Cerebellar nuclear complex (tissue), 1 donor: ENCODE measurements at regions not wholly inside any gene's neighbourhood (a gene's known extent, or its start where the extent isn't known, plus 50 kb on each side); places are given as distances from the start of the nearest gene placed in this dataset.

Experiments used
- DNase-seq, 2 experiments: peaks; one replicate each; lab custom pipeline; 2025; lab: John Stamatoyannopoulos, UW

- DNase-seq = no peak
Measured at GRCh38 chr7:131737746-131738465, 181.5 kb upstream of the PODXL start.

- no peak for DNase-seq
Measured at GRCh38 chr7:131735101-131735500, 178.7 kb upstream of the PODXL start.

- no peak for DNase-seq
Measured at GRCh38 chr7:131733604-131734003, 177.2 kb upstream of the PODXL start.

- no peak for DNase-seq
Measured at GRCh38 chr7:131727189-131727588, 170.8 kb upstream of the PODXL start.

- no peak for DNase-seq
Measured at GRCh38 chr7:131726686-131727085, 170.3 kb upstream of the PODXL start.

GRCh38 chr7:131726031-131726430 lies 169.6 kb upstream of the PODXL start:
- DNase-seq = no peak

- no peak for DNase-seq
Measured at GRCh38 chr7:131724776-131725345, 168.4 kb upstream of the PODXL start.

GRCh38 chr7:131723926-131724325 lies 167.5 kb upstream of the PODXL start:
- no peak for DNase-seq

GRCh38 chr7:131722371-131722770 lies 165.9 kb upstream of the PODXL start:
- no peak for DNase-seq

- DNase-seq = no peak
Measured at GRCh38 chr7:131721660-131722059, 165.2 kb upstream of the PODXL start.

GRCh38 chr7:131720703-131721102 lies 164.3 kb upstream of the PODXL start:
- no peak for DNase-seq

GRCh38 chr7:131717181-131717580 lies 160.8 kb upstream of the PODXL start:
- DNase-seq = no peak

GRCh38 chr7:131699323-131699722 lies 142.9 kb upstream of the PODXL start:
- no peak for DNase-seq

GRCh38 chr7:131692131-131692960 lies 135.9 kb upstream of the PODXL start:
- no peak for DNase-seq

GRCh38 chr7:131691454-131692130 lies 135.2 kb upstream of the PODXL start:
- DNase-seq = no peak

- DNase-seq = no peak
Measured at GRCh38 chr7:131690441-131690840, 134.0 kb upstream of the PODXL start.

GRCh38 chr7:131689662-131690234 lies 133.3 kb upstream of the PODXL start:
- no peak for DNase-seq

GRCh38 chr7:131688738-131689661 lies 132.6 kb upstream of the PODXL start:
- DNase-seq = no peak

GRCh38 chr7:131687296-131687695 lies 130.9 kb upstream of the PODXL start:
- DNase-seq = no peak

GRCh38 chr7:131686833-131687232 lies 130.4 kb upstream of the PODXL start:
- DNase-seq = no peak

GRCh38 chr7:131683536-131684125 lies 127.2 kb upstream of the PODXL start:
- DNase-seq = no peak
